Liver (tissue), 7 donors: ENCODE measurements at regions not wholly inside any gene's neighbourhood (a gene's known extent, or its start where the extent isn't known, plus 50 kb on each side); places are given as distances from the start of the nearest gene placed in this dataset.

Experiments
- DNase-seq: peaks from one replicate; pipeline ENCODE4 v3.0.0-alpha.2; 2017; ENCODE audit warnings: low spot score
- H3K27ac ChIP-seq, 2 donors: one replicate each; pipeline ENCODE4 v1.7.0; 2013; ENCODE audit warnings: inconsistent platforms in 2 of 2, low read length in 2 of 2, control low read depth in 1 of 2, low read depth in 1 of 2, mild to moderate bottlenecking in 1 of 2
- H3K27me3 ChIP-seq, 4 donors: one replicate each; pipeline versions ENCODE4 v1.6.1 to v1.7.0; 2013; ENCODE audit warnings: low read length in 3 of 4, inconsistent platforms in 1 of 4, mild to moderate bottlenecking in 1 of 4, moderate library complexity in 1 of 4; ENCODE audit not compliant: control insufficient read depth in 4 of 4, insufficient read depth in 4 of 4
- H3K36me3 ChIP-seq, 4 donors: one replicate each; pipeline versions ENCODE4 v1.6.1 to v1.7.0; 2013; ENCODE audit warnings: low read length in 3 of 4, mild to moderate bottlenecking in 3 of 4, low read depth in 1 of 4, moderate library complexity in 1 of 4; ENCODE audit not compliant: control insufficient read depth in 4 of 4, insufficient read depth in 3 of 4
- H3K4me1 ChIP-seq, 4 donors: one replicate each; pipeline versions ENCODE4 v1.6.1 to v1.7.0; 2013; ENCODE audit warnings: low read length in 3 of 4, mild to moderate bottlenecking in 3 of 4, moderate library complexity in 1 of 4; ENCODE audit not compliant: control insufficient read depth in 4 of 4, insufficient read depth in 4 of 4
- H3K4me3 ChIP-seq, 3 donors: one replicate each; pipeline versions ENCODE4 v1.6.1 to v1.7.0; 2013; ENCODE audit warnings: low read length in 3 of 3, control low read depth in 1 of 3, low read depth in 1 of 3, mild to moderate bottlenecking in 1 of 3
- H3K9ac ChIP-seq, 2 donors: one replicate each; pipeline ENCODE4 v1.7.0; 2013; ENCODE audit warnings: low read length in 2 of 2, mild to moderate bottlenecking in 2 of 2, moderate library complexity in 2 of 2, control low read depth in 1 of 2, low read depth in 1 of 2
- H3K9me3 ChIP-seq, 4 donors: one replicate each; pipeline versions ENCODE4 v1.6.1 to v1.7.0; 2013; ENCODE audit warnings: low read length in 3 of 4; ENCODE audit not compliant: control insufficient read depth in 4 of 4
- ATF3 ChIP-seq: IDR thresholded peaks from 2 replicates; pipeline ENCODE4 v1.6.1; 2016; ENCODE audit warnings: antibody characterized with exemption
- FOXA2 ChIP-seq: IDR thresholded peaks from 2 replicates; pipeline ENCODE4 v1.6.1; 2016; ENCODE audit warnings: antibody characterized with exemption
- GABPA ChIP-seq, 2 donors: IDR thresholded peaks in 1 of 2; conservative IDR thresholded peaks in 1 of 2; 2 replicates each; pipeline ENCODE4 v1.6.1; 2016; ENCODE audit warnings: antibody characterized with exemption in 2 of 2, mild to moderate bottlenecking in 1 of 2, moderate library complexity in 1 of 2
- HNF4A ChIP-seq, 2 donors: conservative IDR thresholded peaks; 2 replicates each; pipeline ENCODE4 v1.6.1; 2016; ENCODE audit warnings: antibody characterized with exemption in 2 of 2, mild to moderate bottlenecking in 2 of 2
- HNF4G ChIP-seq: IDR thresholded peaks from 2 replicates; pipeline ENCODE4 v1.6.1; 2016; ENCODE audit warnings: antibody characterized with exemption
- JUND ChIP-seq, 2 donors: IDR thresholded peaks; 2 replicates each; pipeline ENCODE4 v1.6.1; 2016; ENCODE audit warnings: antibody characterized with exemption in 2 of 2
- NR2F2 ChIP-seq: IDR thresholded peaks from 2 replicates; pipeline ENCODE4 v1.6.1; 2016; ENCODE audit warnings: antibody characterized with exemption
- RAD21 ChIP-seq, 2 donors: IDR thresholded peaks; 2 replicates each; pipeline ENCODE4 v1.6.1; 2016; ENCODE audit warnings: antibody characterized with exemption in 2 of 2, mild to moderate bottlenecking in 2 of 2
- RXRA ChIP-seq, 2 donors: IDR thresholded peaks; 2 replicates each; pipeline ENCODE4 v1.6.1; 2017 to 2018; ENCODE audit warnings: antibody characterized with exemption in 2 of 2, mild to moderate bottlenecking in 1 of 2
- TAF1 ChIP-seq: conservative IDR thresholded peaks from 2 replicates; pipeline ENCODE4 v1.6.1; 2016; ENCODE audit warnings: antibody characterized with exemption, mild to moderate bottlenecking
- YY1 ChIP-seq: IDR thresholded peaks from 2 replicates; pipeline ENCODE4 v1.6.1; 2016; ENCODE audit warnings: antibody characterized with exemption, mild to moderate bottlenecking
- ZBTB33 ChIP-seq: IDR thresholded peaks from 2 replicates; pipeline ENCODE4 v1.6.1; 2016; ENCODE audit warnings: antibody characterized with exemption
- WGBS: extraction: QIAGEN DNeasy Blood & Tissue Kit; methylation state at CpG from one replicate; pipeline ENCODE4 v1.1.7; 2013; 5-methylcytosine and 5-hydroxymethylcytosine counted together
- TF ChIP-seq, protein P1 (sequence below): IDR thresholded peaks from 2 replicates; pipeline ENCODE4 v1.6.1; 2016; ENCODE audit warnings: antibody characterized with exemption, mild to moderate bottlenecking
- donor health status: healthy.
- donor health status: healthy.
- donor health status: healthy.
- donor health status: healthy.

DNA sequence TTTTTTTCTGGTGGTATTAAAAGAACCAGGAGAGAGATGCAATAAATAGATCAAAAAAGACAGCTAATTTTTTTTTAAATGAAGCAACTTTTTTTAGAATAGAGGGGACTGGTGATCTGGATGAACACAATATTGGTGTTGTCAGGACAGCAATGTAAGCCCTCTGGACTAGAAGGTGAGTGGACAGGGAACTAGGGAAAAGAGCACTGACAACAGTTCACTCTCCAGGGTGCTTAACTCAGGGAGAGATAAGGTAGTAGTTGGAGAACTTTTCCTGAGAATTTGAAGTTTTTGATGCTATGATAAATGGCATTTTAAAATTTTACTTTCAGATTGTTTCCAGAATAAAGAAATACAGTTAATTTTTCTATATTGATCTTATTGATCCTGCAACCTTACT, 158.3 kb upstream of the STAC start:
- no peak overlapping the region for H3K4me3 ChIP-seq
- no peaks in the 10 kb centered on the region for H3K27me3 ChIP-seq
- no peaks in the 10 kb centered on the region for H3K4me1 ChIP-seq
- no peak overlapping the region for H3K9ac ChIP-seq
- H3K36me3 ChIP-seq, result no peaks in the 10 kb centered on the region
- H3K27ac ChIP-seq, result no peak overlapping the region
- no peak for DNase-seq
- no peaks in the 10 kb centered on the region for H3K9me3 ChIP-seq
- no peak for TF ChIP-seq HNF4A (conservative IDR thresholded peaks at IDR 0.05)
- TF ChIP-seq HNF4G, result no peak
- TF ChIP-seq, protein P1, sequence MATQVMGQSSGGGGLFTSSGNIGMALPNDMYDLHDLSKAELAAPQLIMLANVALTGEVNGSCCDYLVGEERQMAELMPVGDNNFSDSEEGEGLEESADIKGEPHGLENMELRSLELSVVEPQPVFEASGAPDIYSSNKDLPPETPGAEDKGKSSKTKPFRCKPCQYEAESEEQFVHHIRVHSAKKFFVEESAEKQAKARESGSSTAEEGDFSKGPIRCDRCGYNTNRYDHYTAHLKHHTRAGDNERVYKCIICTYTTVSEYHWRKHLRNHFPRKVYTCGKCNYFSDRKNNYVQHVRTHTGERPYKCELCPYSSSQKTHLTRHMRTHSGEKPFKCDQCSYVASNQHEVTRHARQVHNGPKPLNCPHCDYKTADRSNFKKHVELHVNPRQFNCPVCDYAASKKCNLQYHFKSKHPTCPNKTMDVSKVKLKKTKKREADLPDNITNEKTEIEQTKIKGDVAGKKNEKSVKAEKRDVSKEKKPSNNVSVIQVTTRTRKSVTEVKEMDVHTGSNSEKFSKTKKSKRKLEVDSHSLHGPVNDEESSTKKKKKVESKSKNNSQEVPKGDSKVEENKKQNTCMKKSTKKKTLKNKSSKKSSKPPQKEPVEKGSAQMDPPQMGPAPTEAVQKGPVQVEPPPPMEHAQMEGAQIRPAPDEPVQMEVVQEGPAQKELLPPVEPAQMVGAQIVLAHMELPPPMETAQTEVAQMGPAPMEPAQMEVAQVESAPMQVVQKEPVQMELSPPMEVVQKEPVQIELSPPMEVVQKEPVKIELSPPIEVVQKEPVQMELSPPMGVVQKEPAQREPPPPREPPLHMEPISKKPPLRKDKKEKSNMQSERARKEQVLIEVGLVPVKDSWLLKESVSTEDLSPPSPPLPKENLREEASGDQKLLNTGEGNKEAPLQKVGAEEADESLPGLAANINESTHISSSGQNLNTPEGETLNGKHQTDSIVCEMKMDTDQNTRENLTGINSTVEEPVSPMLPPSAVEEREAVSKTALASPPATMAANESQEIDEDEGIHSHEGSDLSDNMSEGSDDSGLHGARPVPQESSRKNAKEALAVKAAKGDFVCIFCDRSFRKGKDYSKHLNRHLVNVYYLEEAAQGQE, result no peak
- no peak for TF ChIP-seq RXRA (IDR thresholded peaks at IDR 0.05)
- TF ChIP-seq YY1, result no peak
- no peak for TF ChIP-seq GABPA (IDR thresholded peaks at IDR 0.05 in 1 of 2, conservative IDR thresholded peaks at IDR 0.05 in 1 of 2)
- no peak for TF ChIP-seq JUND (IDR thresholded peaks at IDR 0.05)
- no peak for TF ChIP-seq RAD21 (IDR thresholded peaks at IDR 0.05)
- TF ChIP-seq NR2F2, result no peak
- TF ChIP-seq ZBTB33, result no peak
- no peak for TF ChIP-seq FOXA2
- TF ChIP-seq ATF3, result no peak

- Histone ChIP-seq H3K4me3 (no peak overlapping the region), H3K36me3 (no peaks in the 10 kb centered on the region), H3K9ac (no peak overlapping the region), H3K27ac (no peak overlapping the region), H3K4me1 (no peaks in the 10 kb centered on the region), H3K27me3 (no peaks in the 10 kb centered on the region), H3K9me3 (no peaks in the 10 kb centered on the region)
- no peak for DNase-seq
- TF ChIP-seq, protein P1, result no peak
- TF ChIP-seq TAF1 (no peak), ZBTB33 (no peak), NR2F2 (no peak)
- WGBS, result 54% methylated on average over 4 of the region's 4 CpGs
These were observed 152.3 kb upstream of the STAC start for GRCh38 chr3:36227980-36228379.
